ENCODE measurements at regions not wholly inside any gene's neighbourhood (a gene's known extent, or its start where the extent isn't known, plus 50 kb on each side); places are given as distances from the start of the nearest gene placed in this dataset.
"Not testable (repeated sequence)": the region's sequence is repeated elsewhere in the genome, so short reads cannot be mapped to it uniquely, and the experiment has no call there.

DNA sequence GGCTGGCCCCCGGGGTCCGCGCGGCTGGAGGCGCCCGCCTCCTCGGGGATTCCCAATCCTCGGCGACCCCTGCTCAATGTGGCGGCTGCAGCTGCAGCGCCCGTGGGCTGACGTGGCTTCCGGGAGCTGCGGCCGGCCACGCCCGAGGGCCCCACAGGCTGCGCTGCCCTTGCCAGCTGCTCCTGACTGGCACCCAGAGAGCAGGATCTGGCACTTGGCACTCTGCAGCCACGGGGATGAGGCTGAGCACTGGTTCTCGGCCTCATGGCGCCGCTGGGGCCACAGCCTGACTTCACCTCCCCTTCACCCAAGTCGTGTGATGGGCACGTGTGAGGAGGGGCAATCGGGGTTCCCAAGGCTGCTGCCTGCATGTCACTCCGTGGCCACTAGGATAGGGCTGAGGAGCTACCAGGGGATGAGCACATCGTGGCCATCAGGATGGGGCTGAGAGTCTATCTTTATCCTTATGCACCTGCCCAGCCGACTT lies 267.8 kb upstream of the FRG2C start:
- ChIA-PET POLR2A (no interaction called here), CTCF (no interaction called here)
- Mint-ChIP-seq H3K4me1 (peaks cover 15% of the 10 kb centered on the region), H3K27ac (no peak overlapping the region), H3K36me3 (peaks cover 9% of the 10 kb centered on the region; the same call in 1 of the 2 replicates), H3K27me3 (ENCODE audit: low read depth) (peaks cover 4% of the 10 kb centered on the region; the same call in 1 of the 2 replicates), H3K9me3 (peaks cover 8% of the 10 kb centered on the region), H3K4me3 (no peak overlapping the region)
- TF ChIP-seq JAZF1 (CRISPR knock-in tag; IDR thresholded peaks at IDR 0.05), result no peak
- no peak for ATAC-seq
- DNase-seq (ENCODE audit: low spot score), result no peak

DNA sequence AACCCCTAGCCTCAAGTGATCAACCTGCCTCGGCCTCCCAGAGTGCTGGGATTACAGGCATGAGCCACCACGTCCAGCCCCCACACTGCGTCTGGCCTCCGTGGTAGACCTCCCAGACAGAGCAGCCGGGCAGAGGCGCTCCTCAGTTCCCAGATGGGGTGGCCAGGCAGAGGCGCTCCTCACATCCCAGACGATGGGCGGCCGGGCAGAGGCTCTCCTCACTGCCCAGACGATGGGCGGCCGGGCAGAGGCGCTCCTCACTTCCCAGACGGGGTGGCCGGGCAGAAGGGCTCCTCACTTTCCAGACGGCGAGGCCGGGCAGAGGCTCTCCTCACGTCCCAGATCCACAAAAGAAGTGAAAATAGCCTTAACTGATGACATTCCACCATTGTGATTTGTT lies 266.6 kb upstream of the FRG2C start:
- H3K9me3 Mint-ChIP-seq; ATAC-seq; H3K27ac Mint-ChIP-seq; CTCF ChIA-PET; DNase-seq (ENCODE audit: low spot score); H3K36me3 Mint-ChIP-seq; H3K4me3 Mint-ChIP-seq; H3K27me3 Mint-ChIP-seq (ENCODE audit: low read depth); POLR2A ChIA-PET: not testable (repeated sequence)
- peaks cover 15% of the 10 kb centered on the region for H3K4me1 Mint-ChIP-seq

DNA sequence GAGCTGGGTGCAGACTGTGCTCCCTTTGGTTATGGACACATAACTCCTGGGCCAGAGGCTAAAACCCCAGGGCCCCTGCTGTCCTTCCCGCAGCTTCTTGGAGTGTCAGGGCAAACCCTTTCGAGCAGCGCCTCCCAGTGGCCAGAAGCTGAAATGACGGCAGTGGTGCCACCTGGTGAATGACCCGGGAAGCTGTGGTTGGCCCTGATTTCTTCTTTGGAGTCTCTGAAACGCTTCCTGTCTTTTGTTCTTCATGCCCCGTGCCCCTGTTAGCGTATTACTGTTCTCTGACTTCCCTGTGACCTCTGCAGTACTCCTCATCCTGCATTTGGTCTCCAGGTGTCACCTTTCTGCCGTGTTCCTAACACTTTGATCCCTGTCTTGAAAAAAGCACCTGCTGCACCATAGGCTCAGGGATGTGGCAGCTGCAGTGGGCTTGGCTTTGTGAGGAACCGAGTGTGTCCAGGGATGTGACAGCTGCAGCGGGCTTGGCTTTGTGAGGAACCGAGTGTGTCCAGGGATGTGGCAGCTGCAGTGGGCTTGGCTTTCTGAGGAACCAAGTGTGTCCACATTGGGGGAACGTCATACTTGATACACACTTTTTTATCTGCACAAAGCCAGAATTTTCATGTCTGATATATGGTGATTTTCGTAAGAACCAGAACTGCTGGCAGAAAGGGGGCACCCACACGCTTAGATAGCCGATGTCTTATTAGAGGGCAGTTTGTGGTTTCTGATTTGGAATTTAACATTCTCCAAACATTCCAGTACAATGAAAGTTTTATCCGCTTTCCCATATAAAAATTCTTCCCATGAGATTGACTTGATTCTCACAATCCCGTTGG lies 241.8 kb upstream of the FRG2C start:
- TF ChIP-seq, protein P1, sequence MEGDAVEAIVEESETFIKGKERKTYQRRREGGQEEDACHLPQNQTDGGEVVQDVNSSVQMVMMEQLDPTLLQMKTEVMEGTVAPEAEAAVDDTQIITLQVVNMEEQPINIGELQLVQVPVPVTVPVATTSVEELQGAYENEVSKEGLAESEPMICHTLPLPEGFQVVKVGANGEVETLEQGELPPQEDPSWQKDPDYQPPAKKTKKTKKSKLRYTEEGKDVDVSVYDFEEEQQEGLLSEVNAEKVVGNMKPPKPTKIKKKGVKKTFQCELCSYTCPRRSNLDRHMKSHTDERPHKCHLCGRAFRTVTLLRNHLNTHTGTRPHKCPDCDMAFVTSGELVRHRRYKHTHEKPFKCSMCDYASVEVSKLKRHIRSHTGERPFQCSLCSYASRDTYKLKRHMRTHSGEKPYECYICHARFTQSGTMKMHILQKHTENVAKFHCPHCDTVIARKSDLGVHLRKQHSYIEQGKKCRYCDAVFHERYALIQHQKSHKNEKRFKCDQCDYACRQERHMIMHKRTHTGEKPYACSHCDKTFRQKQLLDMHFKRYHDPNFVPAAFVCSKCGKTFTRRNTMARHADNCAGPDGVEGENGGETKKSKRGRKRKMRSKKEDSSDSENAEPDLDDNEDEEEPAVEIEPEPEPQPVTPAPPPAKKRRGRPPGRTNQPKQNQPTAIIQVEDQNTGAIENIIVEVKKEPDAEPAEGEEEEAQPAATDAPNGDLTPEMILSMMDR (IDR thresholded peaks at IDR 0.05), result peak; percentile 77
- TF ChIP-seq, protein P2, sequence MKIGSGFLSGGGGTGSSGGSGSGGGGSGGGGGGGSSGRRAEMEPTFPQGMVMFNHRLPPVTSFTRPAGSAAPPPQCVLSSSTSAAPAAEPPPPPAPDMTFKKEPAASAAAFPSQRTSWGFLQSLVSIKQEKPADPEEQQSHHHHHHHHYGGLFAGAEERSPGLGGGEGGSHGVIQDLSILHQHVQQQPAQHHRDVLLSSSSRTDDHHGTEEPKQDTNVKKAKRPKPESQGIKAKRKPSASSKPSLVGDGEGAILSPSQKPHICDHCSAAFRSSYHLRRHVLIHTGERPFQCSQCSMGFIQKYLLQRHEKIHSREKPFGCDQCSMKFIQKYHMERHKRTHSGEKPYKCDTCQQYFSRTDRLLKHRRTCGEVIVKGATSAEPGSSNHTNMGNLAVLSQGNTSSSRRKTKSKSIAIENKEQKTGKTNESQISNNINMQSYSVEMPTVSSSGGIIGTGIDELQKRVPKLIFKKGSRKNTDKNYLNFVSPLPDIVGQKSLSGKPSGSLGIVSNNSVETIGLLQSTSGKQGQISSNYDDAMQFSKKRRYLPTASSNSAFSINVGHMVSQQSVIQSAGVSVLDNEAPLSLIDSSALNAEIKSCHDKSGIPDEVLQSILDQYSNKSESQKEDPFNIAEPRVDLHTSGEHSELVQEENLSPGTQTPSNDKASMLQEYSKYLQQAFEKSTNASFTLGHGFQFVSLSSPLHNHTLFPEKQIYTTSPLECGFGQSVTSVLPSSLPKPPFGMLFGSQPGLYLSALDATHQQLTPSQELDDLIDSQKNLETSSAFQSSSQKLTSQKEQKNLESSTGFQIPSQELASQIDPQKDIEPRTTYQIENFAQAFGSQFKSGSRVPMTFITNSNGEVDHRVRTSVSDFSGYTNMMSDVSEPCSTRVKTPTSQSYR (CRISPR knock-in tag; IDR thresholded peaks at IDR 0.05), result 0 out of 2 replicates have a peak, but pooled peaks have one; percentile 7
- H3K27me3 Mint-ChIP-seq (ENCODE audit: low read depth); POLR2A ChIA-PET; H3K4me3 Mint-ChIP-seq; H3K36me3 Mint-ChIP-seq; H3K9me3 Mint-ChIP-seq; H3K27ac Mint-ChIP-seq: not testable (repeated sequence)
- H3K4me1 Mint-ChIP-seq, result peaks cover 17% of the 10 kb centered on the region
- DNase-seq (ENCODE audit: low spot score) (peak; percentile 84), ATAC-seq (peak; percentile 59; the same call in 1 of the 2 replicates)
- CTCF ChIA-PET, result interaction anchor here (0.6 to 1.4 kb wide), 11 partner anchors 18 to 379 kb away, joined by 3 to 10 read pairs (median 4); no protein-coding TSS in a partner anchor

DNA sequence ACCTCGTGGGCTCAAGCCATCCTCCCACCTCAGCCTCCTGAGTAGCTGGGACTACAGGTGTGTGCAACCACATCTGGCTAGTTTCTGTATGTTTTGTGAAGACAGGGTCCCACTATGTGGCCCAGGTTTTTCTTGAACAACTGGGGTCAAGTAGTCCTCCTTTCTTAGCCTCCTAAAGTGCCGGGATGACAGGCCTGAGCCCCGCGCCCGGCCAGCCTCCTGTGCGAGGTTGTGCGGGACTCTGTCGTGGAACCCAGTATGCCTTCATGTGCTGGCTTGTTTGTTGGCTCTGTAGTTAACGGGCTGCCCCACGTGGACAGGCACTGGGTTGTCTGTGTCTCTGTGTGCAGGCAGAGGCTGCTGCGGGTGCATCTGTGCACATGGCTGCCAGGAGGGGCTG lies 238.7 kb upstream of the FRG2C start:
- H3K4me1 Mint-ChIP-seq, result peaks cover 10% of the 10 kb centered on the region
- H3K9me3 Mint-ChIP-seq, ATAC-seq: not testable (repeated sequence)

DNA sequence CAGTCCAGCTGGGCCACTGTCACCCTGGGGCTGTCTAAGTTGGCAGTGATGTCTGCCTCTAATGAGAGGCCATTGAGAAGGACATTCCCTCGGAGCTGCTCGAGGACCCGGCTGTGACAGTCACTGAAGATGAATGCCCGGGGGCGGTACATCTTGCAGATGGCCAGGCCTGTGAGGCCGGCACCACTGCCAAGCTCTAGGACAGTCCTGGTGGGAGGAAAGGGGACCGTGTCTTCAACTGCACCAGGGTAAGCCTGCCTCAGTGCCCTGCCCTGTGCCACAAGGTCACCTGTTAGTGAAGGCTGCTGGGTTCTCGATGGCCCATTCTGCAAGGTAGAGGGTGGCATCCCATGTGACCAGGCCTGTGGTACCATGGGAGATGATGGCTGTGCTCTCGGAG lies 236.6 kb upstream of the FRG2C start:
- ATAC-seq; CTCF ChIA-PET; H3K4me1 Mint-ChIP-seq; H3K27ac Mint-ChIP-seq; H3K27me3 Mint-ChIP-seq (ENCODE audit: low read depth); POLR2A ChIA-PET; DNase-seq (ENCODE audit: low spot score); H3K9me3 Mint-ChIP-seq; H3K4me3 Mint-ChIP-seq: not testable (repeated sequence)
- peaks cover 18% of the 10 kb centered on the region for H3K36me3 Mint-ChIP-seq

More for the DNA sequence above, 238.7 kb upstream of the FRG2C start:
- DNase-seq (ENCODE audit: low spot score); H3K27me3 Mint-ChIP-seq (ENCODE audit: low read depth); CTCF ChIA-PET; POLR2A ChIA-PET; H3K27ac Mint-ChIP-seq; H3K4me3 Mint-ChIP-seq; H3K36me3 Mint-ChIP-seq: not testable (repeated sequence)

DNA sequence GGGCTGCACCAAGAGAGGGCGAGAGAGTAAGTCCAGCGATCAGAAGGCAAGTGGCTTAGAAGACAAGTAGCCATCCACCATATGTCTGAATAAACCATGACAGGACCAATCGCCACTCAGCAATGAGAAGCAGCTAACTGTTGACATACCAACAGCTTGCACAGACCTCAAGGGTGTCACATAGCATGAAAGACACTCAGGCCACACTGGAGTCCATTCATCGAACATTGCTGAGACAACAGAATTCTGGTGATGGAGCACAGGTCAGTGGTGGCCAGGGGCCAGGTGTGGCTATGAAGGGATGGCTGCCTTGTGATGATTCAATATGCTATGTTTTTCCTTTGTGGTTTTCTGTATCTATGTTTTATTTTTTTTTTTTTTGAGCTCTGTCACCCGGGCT lies 236.2 kb upstream of the FRG2C start:
- H3K27ac Mint-ChIP-seq; POLR2A ChIA-PET; H3K4me3 Mint-ChIP-seq; DNase-seq (ENCODE audit: low spot score); H3K27me3 Mint-ChIP-seq (ENCODE audit: low read depth); H3K9me3 Mint-ChIP-seq; ATAC-seq; H3K4me1 Mint-ChIP-seq; CTCF ChIA-PET: not testable (repeated sequence)
- peaks cover 20% of the 10 kb centered on the region for H3K36me3 Mint-ChIP-seq

Data from WTC11 (cell line).